NCI-H1930 (cell line): ENCODE measurements at regions not wholly inside any gene's neighbourhood (a gene's known extent, or its start where the extent isn't known, plus 50 kb on each side); places are given as distances from the start of the nearest gene placed in this dataset.
"Not testable (repeated sequence)": the region's sequence is repeated elsewhere in the genome, so short reads cannot be mapped to it uniquely, and the experiment has no call there.

Source experiments
- DNase-seq, 2 experiments: peaks; one replicate each; lab custom pipeline; 2025; lab: John Stamatoyannopoulos, UW

DNA sequence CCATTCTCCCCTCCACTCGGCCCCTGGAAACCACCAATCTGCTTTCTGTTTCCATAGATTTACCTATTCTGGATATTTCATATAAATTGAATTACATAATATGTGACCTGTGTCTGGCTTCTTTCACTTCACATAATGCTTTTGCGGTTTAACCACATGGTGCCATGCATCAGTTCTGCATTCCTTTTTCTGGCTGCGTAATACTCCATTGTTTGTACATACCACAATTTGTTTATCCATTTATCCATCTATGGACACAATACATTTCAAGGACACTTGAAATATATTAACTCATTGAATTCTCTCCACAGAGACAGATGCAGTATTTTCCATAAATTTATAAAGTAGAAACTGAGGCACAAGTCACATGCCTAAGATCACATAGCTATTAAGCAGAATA is 110.3 kb upstream of the ETV6 start:
- DNase-seq, result no peak

GRCh38 chr12:11540156-11540555 is 109.3 kb upstream of the ETV6 start:
- DNase-seq, result no peak

GRCh38 chr12:11540615-11541310 is 108.7 kb upstream of the ETV6 start:
- no peak for DNase-seq

- DNase-seq, result no peak
Measured at GRCh38 chr12:11542599-11542998, 106.9 kb upstream of the ETV6 start.

GRCh38 chr12:11543457-11544158 is 105.9 kb upstream of the ETV6 start:
- DNase-seq, result no peak

GRCh38 chr12:11545484-11546330 is 103.8 kb upstream of the ETV6 start:
- DNase-seq, result no peak

DNA sequence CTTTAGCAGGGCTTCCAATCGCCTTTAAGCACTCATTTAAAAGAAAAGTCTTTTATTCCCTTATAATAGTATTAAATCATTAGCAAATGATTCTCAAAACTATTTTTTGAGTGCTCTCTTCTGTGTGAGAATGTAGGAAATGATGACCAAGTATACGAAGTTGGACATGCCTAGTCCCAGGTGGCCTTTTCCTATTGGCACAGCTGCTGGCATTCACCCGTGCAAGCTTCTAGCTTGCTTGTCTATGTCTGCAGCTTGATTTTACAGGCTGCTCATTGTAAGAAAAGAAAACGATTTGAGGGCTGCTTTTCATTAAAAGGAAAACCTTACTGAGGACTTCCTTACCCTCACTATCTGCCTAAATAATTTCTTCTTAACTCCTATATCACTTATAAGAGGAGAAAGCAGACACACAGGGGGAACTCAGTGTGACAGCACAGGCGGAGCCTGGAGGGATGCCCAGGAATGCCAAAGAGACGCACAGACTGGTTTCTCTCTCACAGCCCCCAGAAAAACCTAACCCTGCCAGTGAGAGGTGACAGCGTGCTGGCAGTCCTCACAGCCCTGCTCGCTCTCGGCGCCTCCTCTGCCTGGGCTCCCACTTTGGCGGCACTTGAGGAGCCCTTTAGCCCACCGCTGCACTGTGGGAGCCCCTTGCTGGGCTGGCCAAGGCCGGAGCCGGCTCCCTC is 102.7 kb upstream of the ETV6 start:
- DNase-seq, result not testable (repeated sequence)

GRCh38 chr12:11547271-11547646 is 102.2 kb upstream of the ETV6 start:
- not testable (repeated sequence) for DNase-seq

GRCh38 chr12:11549119-11549518 is 100.4 kb upstream of the ETV6 start:
- no peak for DNase-seq

DNA sequence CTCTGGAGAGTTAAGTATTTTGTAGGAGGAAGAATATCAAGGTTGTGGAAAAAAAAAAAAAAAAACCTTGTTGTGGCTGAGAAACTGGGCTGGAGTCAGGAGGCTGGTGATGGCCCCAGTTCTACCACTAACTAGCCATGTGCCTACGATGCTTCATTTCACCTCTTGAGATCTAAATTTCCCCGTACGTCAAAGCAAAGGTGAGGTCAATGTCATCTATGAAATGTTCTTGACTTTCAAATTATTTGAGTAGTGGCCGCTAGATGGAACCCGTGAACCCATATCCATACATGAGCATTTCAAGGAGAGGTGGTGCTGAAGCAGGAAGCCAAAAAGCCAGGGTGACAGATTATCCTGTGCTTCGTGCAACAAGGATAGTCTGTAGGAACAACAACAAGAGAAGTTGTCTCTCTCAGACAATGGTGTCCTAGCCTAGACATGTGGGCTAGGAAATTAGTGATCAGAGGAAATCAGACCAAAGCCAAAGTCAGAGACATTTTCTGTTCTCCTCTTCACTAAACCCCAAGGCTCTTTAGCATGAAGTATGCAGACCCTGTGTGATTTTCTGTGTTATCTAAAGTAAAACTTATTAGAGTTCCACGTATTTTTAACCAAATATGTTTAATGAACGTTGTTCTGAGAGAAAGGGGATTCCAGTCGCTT is 95.5 kb upstream of the ETV6 start:
- peak; percentile 16 to 52 for DNase-seq

DNA sequence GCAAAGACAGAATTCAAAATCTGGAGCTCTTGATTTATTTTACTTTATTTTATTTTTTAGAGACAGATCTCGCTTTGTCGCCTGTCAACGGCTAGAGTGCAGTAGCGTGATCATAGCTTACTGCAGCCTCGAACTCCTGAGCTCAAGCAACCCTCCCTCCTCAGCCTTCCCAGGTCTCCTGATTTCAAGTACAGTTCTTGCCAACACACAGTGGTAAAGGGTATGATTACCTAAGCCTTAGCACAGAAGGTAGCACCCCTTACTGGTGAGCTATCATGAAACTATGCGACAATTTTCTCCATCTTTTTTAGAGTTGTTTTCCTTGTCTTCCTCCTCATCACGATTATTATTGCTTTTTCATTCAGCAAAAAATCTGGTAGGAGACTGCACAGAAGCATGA is 94.3 kb upstream of the ETV6 start:
- no peak for DNase-seq

DNA sequence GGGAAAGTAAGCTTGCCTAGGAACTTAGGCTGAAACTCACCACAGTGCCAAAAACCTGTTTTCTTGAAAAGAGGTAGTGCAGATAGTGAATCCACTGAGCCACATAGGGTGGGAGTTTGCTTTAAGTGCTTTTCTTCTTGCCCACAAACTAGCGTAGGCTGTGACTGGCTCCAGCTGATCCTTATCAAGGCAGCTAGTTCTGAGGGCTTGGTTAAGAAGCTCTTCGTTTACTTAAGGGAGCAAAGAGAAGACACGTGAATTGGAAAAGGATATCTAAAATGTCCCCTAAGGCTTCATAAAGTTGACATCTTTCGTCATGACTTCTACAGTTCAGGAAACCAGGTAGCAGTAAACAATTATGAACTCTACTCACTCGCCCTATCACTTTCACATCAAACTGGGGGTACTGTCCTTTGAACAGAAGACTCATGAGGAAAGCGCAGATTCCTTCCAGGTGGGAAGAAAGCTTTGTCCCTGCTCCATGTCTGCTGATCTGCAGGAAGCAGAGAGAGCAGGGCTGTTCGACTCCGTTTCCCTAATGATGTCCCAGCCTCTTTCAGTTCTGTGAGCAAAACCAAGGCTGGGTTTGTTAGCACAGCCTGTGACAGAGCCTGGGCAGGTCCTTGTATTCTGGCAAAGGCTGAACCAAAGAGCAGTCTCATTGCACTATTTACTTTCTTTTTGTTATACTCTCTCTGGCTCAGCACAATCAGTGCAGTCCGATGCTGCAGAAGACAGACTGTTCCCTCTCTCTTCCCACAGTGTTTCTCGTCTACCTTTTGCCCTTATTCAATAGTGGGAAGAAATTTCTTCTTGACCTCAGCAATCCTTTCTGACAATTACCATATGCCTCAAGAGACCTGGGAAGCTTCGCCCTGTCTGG is 93.5 kb upstream of the ETV6 start:
- no peak for DNase-seq

DNA sequence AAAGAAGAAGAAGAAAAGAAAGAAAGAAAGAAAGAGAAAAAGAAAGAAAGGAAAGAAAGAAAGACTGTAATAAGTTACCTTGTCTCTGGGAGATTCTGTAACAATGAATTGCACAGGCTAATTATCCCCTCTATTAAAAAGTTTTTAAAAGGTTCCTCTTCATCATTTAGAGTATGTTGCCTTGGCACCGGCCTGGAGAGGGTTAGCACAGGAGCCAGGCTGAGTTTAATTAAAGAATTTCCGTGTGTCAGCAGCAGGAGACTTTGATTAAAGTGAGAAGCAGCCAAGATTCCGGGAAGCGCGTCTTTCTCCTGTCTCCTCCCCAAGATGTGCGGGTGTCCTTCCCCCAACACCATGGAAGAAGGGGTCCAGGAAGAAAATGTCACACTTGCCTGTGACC is 92.8 kb upstream of the ETV6 start:
- no peak for DNase-seq

DNA sequence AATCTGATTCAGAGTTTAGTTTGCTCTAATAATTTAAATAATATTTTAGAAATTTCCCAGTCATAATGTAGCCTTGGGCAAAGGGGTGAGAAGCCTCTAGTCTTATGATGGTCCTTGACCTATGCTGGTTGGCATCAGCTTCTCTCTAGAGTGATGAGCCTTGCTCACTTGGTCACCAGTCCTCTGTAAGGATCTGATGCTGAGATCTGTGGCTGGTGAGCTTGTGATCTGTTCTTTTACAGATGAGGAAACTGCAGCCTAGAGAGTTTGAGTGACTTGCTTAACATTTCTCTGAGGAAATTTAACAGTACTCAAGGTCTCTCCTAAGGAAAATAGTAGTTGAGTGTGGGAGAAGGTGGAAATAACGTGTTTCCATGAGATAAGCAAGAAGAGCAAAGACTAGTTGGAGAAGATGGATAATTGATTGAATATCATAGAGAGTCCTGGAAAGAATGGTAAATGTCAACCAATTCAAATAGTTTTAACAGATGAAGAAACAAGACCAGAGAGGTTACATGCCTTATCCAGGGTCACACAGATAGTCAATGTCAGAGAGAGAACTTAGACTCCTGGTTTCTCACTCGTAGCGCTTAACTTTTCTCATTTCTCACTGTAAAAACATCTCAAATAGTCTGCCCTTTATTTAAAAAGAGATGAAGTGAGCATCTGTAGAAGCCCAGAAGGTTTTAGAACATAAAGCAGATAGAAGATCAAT is 89.7 kb upstream of the ETV6 start:
- DNase-seq, result no peak

DNA sequence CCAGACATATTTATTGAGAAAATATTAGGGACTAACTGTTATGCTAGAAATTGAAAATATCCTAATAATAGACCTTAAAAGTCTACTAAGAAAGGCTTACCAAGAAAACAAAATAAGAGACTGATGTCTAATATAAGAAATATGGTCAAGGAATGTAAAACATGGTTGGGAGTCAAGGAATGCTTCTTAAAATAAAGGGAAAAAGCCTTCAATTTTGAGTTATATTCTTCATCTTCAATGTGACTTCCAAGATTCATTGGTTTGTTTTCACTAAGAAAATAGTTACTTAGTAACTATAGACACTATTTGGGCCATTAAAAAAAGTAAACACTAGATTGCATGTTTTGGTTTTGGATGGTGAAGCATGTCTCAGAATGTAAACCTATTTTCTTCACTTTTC is 88.1 kb upstream of the ETV6 start:
- DNase-seq, result no peak

DNA sequence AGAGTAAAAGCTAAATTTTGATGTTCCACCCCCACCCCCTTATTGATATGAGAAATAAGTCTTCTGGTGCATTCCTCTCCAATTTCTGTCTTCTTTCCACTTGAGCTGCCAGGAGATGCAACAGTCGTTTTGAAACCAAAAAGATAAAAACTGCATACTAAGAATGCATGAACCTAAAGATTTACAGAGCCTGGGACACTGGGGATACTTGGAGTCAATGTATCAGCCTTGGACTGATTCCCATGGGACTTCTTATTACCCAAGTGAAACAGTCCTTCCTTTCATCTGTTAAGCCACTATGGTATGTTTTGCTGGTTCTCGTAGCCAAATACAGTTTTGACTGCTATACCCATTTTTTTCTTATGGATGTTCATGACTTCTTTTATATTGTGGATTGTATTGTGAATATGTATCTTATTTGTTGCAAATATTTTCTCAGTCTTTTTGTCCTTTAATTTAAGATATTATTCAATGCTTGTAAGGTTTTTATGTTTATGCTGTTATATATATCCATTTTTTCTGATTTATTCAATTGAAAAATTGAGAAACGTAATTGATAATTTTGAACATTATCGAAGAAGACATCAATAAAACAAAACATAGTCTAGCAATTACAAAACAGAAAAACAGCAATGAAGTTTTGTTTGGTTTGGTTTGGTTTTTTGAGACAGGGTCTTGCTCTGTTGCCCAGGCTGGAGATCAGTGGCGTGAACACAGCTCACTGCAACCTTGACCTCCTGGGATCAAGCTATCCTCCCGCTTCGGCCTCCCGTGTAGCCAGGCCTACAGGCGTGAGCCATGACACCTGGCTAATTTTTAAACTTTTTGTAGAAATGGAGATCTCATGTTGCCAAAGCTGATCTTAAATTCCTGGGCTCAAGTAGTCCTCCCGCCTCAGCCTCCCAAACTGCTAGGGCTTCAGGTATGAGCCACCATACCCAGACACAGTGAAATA is 85.4 kb upstream of the ETV6 start:
- no peak for DNase-seq

DNA sequence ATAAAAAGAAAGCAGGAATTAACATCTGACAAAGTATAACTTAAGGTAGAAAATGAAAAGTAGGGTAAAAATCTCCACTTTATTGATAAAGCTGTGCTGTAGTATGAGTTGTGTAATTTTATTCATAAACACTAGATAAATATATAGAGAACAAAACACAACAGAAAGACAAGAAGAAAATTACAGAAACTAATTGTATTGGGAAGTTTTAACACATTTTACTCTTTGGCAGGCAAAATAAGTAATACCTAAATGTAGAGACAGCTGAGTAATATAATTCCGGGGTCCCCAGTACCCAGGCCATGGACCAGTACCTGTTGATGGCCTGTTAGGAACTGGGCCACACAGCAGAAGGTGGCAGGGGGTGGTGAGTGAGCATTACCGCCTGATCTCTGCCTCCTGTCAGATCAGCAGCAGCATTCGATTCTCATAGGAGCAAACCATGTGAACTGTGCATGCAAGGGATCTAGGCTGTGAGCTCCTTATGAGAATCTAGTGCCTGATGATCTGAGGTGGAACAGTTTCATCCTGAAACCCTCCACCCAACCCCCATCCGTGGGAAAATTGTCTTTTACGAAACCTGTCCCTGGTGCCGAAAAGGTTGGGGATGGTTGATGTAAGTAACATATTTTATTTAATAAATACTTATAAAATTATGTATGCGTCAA is 84.4 kb upstream of the ETV6 start:
- no peak for DNase-seq

- no peak for DNase-seq
Measured at GRCh38 chr12:11565752-11566151, 83.7 kb upstream of the ETV6 start.
